MM.1S (cell line): ENCODE measurements at regions not wholly inside any gene's neighbourhood (a gene's known extent, or its start where the extent isn't known, plus 50 kb on each side); places are given as distances from the start of the nearest gene placed in this dataset.

Experiments used
- DNase-seq: peaks from one replicate; pipeline ENCODE4 v3.0.0-alpha.2; 2015
- H2AFZ ChIP-seq: fragments of 300-600 bp; sonication (generic); 2 replicates; pipeline ENCODE4 v1.6.0; 2016; ENCODE audit warnings: antibody characterized with exemption, low read length
- H3F3A ChIP-seq: fragments of 300-600 bp; sonication (generic); 2 replicates; pipeline ENCODE4 v1.6.1; 2016; ENCODE audit warnings: mild to moderate bottlenecking, antibody characterized with exemption, low read length, moderate library complexity, mixed read lengths; ENCODE audit not compliant: insufficient read depth
- H3K27ac ChIP-seq: fragments of 300-600 bp; sonication (generic); 2 replicates; pipeline ENCODE4 v1.5.1; 2016; ENCODE audit warnings: mild to moderate bottlenecking, low read length
- H3K27me3 ChIP-seq: fragments of 300-600 bp; sonication (generic); replicated peaks from 2 replicates; pipeline ENCODE4 v1.6.0; 2016; ENCODE audit warnings: low read length; ENCODE audit not compliant: insufficient read depth
- H3K36me3 ChIP-seq: fragments of 300-600 bp; sonication (generic); replicated peaks from 2 replicates; pipeline ENCODE4 v1.6.1; 2016; ENCODE audit warnings: mild to moderate bottlenecking, low read length, mixed read lengths; ENCODE audit not compliant: insufficient read depth
- H3K4me1 ChIP-seq: fragments of 300-600 bp; sonication (generic); 2 replicates; pipeline ENCODE4 v1.6.1; 2016; ENCODE audit warnings: low read length, mixed read lengths
- H3K4me2 ChIP-seq: fragments of 300-600 bp; sonication (generic); 2 replicates; pipeline ENCODE4 v1.6.0; 2016; ENCODE audit warnings: low read depth, low read length
- H3K4me3 ChIP-seq: fragments of 300-600 bp; sonication (generic); 2 replicates; pipeline ENCODE4 v1.5.1; 2016; ENCODE audit warnings: low read length, mixed read lengths
- H3K79me2 ChIP-seq: fragments of 300-600 bp; sonication (generic); 2 replicates; pipeline ENCODE4 v1.6.1; 2016; ENCODE audit warnings: mixed run types, low read length, mixed read lengths
- H3K9ac ChIP-seq: fragments of 300-600 bp; sonication (generic); 2 replicates; pipeline ENCODE4 v1.6.1; 2016; ENCODE audit warnings: low read length, mixed read lengths
- H3K9me2 ChIP-seq: fragments of 300-600 bp; sonication (generic); replicated peaks from 2 replicates; pipeline ENCODE4 v1.6.1; 2016; ENCODE audit warnings: mild to moderate bottlenecking, low read length, mixed read lengths; ENCODE audit not compliant: insufficient read depth
- H3K9me3 ChIP-seq: fragments of 300-600 bp; sonication (generic); replicated peaks from 2 replicates; pipeline ENCODE4 v1.6.1; 2016; ENCODE audit warnings: mild to moderate bottlenecking, low read length, mixed read lengths; ENCODE audit not compliant: insufficient read depth
- H4K20me1 ChIP-seq: fragments of 300-600 bp; sonication (generic); 2 replicates; pipeline ENCODE4 v1.6.1; 2016; ENCODE audit warnings: mild to moderate bottlenecking, low read length, moderate library complexity, mixed read lengths; ENCODE audit not compliant: insufficient read depth
- EZH2 ChIP-seq: fragments of 300-600 bp; sonication (generic); optimal IDR thresholded peaks from 2 replicates; pipeline ENCODE3; 2017; ENCODE audit warnings: low read depth, mild to moderate bottlenecking, antibody characterized with exemption, low read length, mixed read lengths
- EZH2phosphoT487 ChIP-seq: fragments of 300-600 bp; sonication (generic); IDR thresholded peaks from 2 replicates; pipeline ENCODE4 v1.6.1; 2018; ENCODE audit warnings: antibody characterized with exemption, low read length
- TF ChIP-seq, protein P1 (sequence below): fragments of 300-600 bp; sonication (generic); IDR thresholded peaks from 2 replicates; pipeline ENCODE4 v1.5.1; 2016; ENCODE audit warnings: antibody characterized with exemption, low read length, mixed read lengths

DNA sequence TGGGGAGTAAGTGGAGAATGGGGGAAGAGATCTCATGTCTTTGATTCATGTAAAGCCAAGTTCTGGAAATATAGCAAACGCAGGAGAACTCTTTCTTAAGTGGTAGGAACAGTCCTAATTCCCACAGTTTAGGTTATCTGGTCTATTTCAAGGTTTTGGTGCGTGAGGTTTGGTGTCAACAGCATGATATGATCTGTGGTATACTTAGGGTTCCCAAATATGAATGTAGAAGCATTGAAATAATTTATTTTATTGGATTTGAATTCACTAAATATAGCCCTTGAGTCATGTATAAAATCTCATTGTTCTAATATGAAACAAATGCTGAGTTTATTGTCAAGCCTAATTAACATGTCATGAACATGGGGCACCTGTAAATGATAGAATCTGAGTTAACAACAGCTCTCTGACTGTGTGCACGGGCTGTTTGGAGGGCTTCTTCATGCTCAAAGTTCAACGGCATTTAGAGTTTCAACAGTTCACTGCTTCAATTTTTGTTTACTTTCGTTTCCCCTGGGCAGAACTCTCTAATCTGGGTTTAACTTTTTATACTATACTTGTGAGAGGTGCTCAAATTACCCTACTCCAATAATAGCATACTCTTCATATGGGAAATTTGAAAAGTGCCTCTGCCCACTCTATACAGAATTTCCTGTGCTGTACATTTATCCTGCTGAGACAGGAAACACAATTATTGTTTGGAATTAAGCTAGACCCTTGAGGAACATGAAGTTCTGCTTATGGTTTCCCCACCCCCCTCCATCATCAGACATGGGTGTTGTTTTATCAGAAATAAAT, 236.3 kb upstream of the ZNF217 start:
- peaks cover 20% of the 10 kb centered on the region for H3K4me1 ChIP-seq
- no peaks in the 10 kb centered on the region for H3K79me2 ChIP-seq
- peak overlapping the region; percentile 78 for H3K4me2 ChIP-seq
- 0 out of 2 replicates have a peak, but pooled peaks cover 5% of the 10 kb centered on the region for H3F3A ChIP-seq
- H3K36me3 ChIP-seq = no peaks in the 10 kb centered on the region
- H3K9me2 ChIP-seq = no peaks in the 10 kb centered on the region
- no peaks in the 10 kb centered on the region for H4K20me1 ChIP-seq
- peak overlapping the region; percentile 36 for H3K4me3 ChIP-seq
- H3K27ac ChIP-seq = peak overlapping the region; percentile 23; the same call in 1 of the 2 replicates
- H3K9ac ChIP-seq = peak overlapping the region; percentile 1; the same call in 1 of the 2 replicates
- no peaks in the 10 kb centered on the region for H3K27me3 ChIP-seq
- TF ChIP-seq, protein P1, sequence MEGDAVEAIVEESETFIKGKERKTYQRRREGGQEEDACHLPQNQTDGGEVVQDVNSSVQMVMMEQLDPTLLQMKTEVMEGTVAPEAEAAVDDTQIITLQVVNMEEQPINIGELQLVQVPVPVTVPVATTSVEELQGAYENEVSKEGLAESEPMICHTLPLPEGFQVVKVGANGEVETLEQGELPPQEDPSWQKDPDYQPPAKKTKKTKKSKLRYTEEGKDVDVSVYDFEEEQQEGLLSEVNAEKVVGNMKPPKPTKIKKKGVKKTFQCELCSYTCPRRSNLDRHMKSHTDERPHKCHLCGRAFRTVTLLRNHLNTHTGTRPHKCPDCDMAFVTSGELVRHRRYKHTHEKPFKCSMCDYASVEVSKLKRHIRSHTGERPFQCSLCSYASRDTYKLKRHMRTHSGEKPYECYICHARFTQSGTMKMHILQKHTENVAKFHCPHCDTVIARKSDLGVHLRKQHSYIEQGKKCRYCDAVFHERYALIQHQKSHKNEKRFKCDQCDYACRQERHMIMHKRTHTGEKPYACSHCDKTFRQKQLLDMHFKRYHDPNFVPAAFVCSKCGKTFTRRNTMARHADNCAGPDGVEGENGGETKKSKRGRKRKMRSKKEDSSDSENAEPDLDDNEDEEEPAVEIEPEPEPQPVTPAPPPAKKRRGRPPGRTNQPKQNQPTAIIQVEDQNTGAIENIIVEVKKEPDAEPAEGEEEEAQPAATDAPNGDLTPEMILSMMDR = no peak
- TF ChIP-seq EZH2 (no peak), EZH2phosphoT487 (no peak)
- 0 out of 2 replicates have a peak overlapping the region, but pooled peaks have one; percentile 5 for H2AFZ ChIP-seq
- no peaks in the 10 kb centered on the region for H3K9me3 ChIP-seq
- DNase-seq = peak; percentile 68

DNA sequence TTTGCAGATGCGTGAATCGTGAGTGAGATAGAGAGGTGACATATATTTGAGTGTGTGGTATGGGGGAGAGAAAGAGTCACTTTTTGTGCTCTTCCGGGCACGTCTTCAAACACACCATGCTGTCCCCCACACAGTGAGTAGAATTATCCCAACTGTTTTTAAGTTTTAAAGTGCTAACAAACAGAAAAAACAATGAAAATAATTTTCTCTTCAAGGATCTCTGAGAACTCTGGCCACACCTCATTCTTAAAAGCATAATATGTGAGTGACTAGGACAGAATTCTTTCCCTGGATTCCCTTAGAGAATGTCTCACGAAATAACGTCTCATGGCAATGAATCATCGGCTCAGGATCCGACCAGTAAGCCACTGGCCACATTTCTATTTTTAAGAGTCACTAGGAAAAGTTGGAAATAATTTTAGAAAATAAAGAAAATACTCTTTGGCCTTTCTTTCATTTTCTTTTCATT, 235.7 kb upstream of the ZNF217 start:
- peak overlapping the region; percentile 1; the same call in 1 of the 2 replicates for H3K9ac ChIP-seq
- DNase-seq = no peak
- 0 out of 2 replicates have a peak, but pooled peaks cover 5% of the 10 kb centered on the region for H3F3A ChIP-seq
- H3K9me2 ChIP-seq = no peaks in the 10 kb centered on the region
- H3K4me3 ChIP-seq = peak overlapping the region; percentile 36; the same call in 1 of the 2 replicates
- no peaks in the 10 kb centered on the region for H3K27me3 ChIP-seq
- peak overlapping the region; percentile 23; the same call in 1 of the 2 replicates for H3K27ac ChIP-seq
- no peaks in the 10 kb centered on the region for H4K20me1 ChIP-seq
- no peaks in the 10 kb centered on the region for H3K36me3 ChIP-seq
- 0 out of 2 replicates have a peak overlapping the region, but pooled peaks have one; percentile 5 for H2AFZ ChIP-seq
- H3K79me2 ChIP-seq = no peaks in the 10 kb centered on the region
- TF ChIP-seq EZH2 (no peak), EZH2phosphoT487 (no peak)
- TF ChIP-seq, protein P1 = no peak
- H3K9me3 ChIP-seq = no peaks in the 10 kb centered on the region
- H3K4me1 ChIP-seq = peaks cover 20% of the 10 kb centered on the region
- peak overlapping the region; percentile 78 for H3K4me2 ChIP-seq

DNA sequence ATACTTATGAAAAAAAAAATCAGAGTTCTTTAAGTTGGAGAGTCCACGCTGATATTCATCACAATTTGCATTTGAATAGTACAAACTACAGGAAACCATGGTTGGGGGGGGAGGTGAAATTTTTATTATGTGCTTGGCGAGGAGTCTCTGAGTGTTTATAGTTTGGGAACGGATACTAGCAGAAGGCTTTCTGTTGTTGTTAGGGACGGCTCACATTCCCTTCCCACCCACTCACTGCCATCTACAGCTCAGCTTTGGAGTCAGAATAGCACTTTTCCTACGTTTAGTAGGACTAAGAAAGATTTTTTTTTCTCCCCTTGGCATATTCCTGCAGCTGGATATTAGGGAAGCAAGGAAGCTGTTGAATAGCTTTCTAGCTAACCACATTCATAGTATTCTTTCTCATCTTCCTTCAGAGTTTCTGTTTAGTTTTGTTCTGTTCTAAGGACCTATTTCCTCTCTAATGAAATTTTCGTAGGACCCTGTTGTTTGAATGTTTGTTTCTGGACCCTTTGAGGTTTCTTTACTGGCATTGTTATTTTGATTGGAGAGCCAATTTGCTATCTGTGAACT, 235.1 kb upstream of the ZNF217 start:
- Histone ChIP-seq H3K4me1 (peaks cover 20% of the 10 kb centered on the region), H4K20me1 (no peaks in the 10 kb centered on the region), H3K79me2 (no peaks in the 10 kb centered on the region), H3K27ac (no peak overlapping the region), H3K4me3 (no peak overlapping the region), H3K4me2 (0 out of 2 replicates have a peak overlapping the region, but pooled peaks have one; percentile 78), H3K9me2 (no peaks in the 10 kb centered on the region), H3F3A (0 out of 2 replicates have a peak, but pooled peaks cover 5% of the 10 kb centered on the region), H3K27me3 (no peaks in the 10 kb centered on the region), H3K9ac (no peak overlapping the region), H3K36me3 (no peaks in the 10 kb centered on the region), H3K9me3 (no peaks in the 10 kb centered on the region), H2AFZ (no peak overlapping the region)
- no peak for DNase-seq
- TF ChIP-seq, protein P1 = no peak
- TF ChIP-seq EZH2phosphoT487 (no peak), EZH2 (no peak)
